DLD1 (cell line): ENCODE measurements at regions not wholly inside any gene's neighbourhood (a gene's known extent, or its start where the extent isn't known, plus 50 kb on each side); places are given as distances from the start of the nearest gene placed in this dataset.
"Not testable (repeated sequence)": the region's sequence is repeated elsewhere in the genome, so short reads cannot be mapped to it uniquely, and the experiment has no call there.

Experiments
- in situ Hi-C: cut with HindIII; loops from 2 replicates; pipeline ENCODE4 v1.10.0; 2017; ENCODE audit warnings: low sequenced_read_pairs

- in situ Hi-C loops, result no loop called here
Observed at GRCh38 chr13:62850331-62850730, 1434.7 kb upstream of the PCDH20 start.

- in situ Hi-C loops, result no loop called here
Observed at GRCh38 chr13:62847520-62847919, 1431.9 kb upstream of the PCDH20 start.

- in situ Hi-C loops, result no loop called here
Observed at GRCh38 chr13:62846302-62846701, 1430.7 kb upstream of the PCDH20 start.

GRCh38 chr13:62839338-62839737, 1423.7 kb upstream of the PCDH20 start:
- in situ Hi-C loops, result no loop called here

GRCh38 chr13:62838929-62839328, 1423.3 kb upstream of the PCDH20 start:
- in situ Hi-C loops, result no loop called here

GRCh38 chr13:62837895-62838294, 1422.2 kb upstream of the PCDH20 start:
- in situ Hi-C loops, result no loop called here

- in situ Hi-C loops, result no loop called here
Observed at GRCh38 chr13:62829486-62829885, 1413.8 kb upstream of the PCDH20 start.

- in situ Hi-C loops, result no loop called here
Observed at GRCh38 chr13:62799931-62800436, 1384.3 kb upstream of the PCDH20 start.

GRCh38 chr13:62799038-62799535, 1383.4 kb upstream of the PCDH20 start:
- in situ Hi-C loops, result no loop called here

- in situ Hi-C loops, result no loop called here
Observed at GRCh38 chr13:62793850-62794249, 1378.2 kb upstream of the PCDH20 start.

- in situ Hi-C loops, result no loop called here
Observed at GRCh38 chr13:62781866-62782265, 1366.2 kb upstream of the PCDH20 start.

GRCh38 chr13:62779161-62779560, 1363.5 kb upstream of the PCDH20 start:
- in situ Hi-C loops, result no loop called here

- in situ Hi-C loops, result no loop called here
Observed at GRCh38 chr13:62767473-62767872, 1351.8 kb upstream of the PCDH20 start.

- in situ Hi-C loops, result no loop called here
Observed at GRCh38 chr13:62760724-62761123, 1345.1 kb upstream of the PCDH20 start.

GRCh38 chr13:62747629-62748028, 1332.0 kb upstream of the PCDH20 start:
- in situ Hi-C loops, result no loop called here

GRCh38 chr13:62747152-62747551, 1331.5 kb upstream of the PCDH20 start:
- in situ Hi-C loops, result no loop called here

GRCh38 chr13:62729746-62730145, 1314.1 kb upstream of the PCDH20 start:
- in situ Hi-C loops, result not testable (repeated sequence)

- in situ Hi-C loops, result no loop called here
Observed at GRCh38 chr13:62721893-62722292, 1306.2 kb upstream of the PCDH20 start.

- in situ Hi-C loops, result not testable (repeated sequence)
Observed at GRCh38 chr13:62711948-62712347, 1296.3 kb upstream of the PCDH20 start.

GRCh38 chr13:62710787-62711186, 1295.1 kb upstream of the PCDH20 start:
- in situ Hi-C loops, result no loop called here

- in situ Hi-C loops, result no loop called here
Observed at GRCh38 chr13:62706048-62706447, 1290.4 kb upstream of the PCDH20 start.

GRCh38 chr13:62704875-62705274, 1289.2 kb upstream of the PCDH20 start:
- in situ Hi-C loops, result no loop called here

GRCh38 chr13:62702502-62702901, 1286.9 kb upstream of the PCDH20 start:
- in situ Hi-C loops, result no loop called here
